Nephron (organoid): ENCODE measurements at regions not wholly inside any gene's neighbourhood (a gene's known extent, or its start where the extent isn't known, plus 50 kb on each side); places are given as distances from the start of the nearest gene placed in this dataset.

Experiments
- H3K27ac Mint-ChIP-seq, 3 experiments: 2 replicates each; pipeline ENCODE4 v1.8.0; 2020; ENCODE audit warnings: mixed read lengths in 3 of 3, mild to moderate bottlenecking in 2 of 3, moderate library complexity in 1 of 3
- H3K27me3 Mint-ChIP-seq: 2 replicates; pipeline ENCODE4 v1.8.0; 2021; ENCODE audit warnings: low read depth, mild to moderate bottlenecking, moderate library complexity, mixed read lengths
- H3K36me3 Mint-ChIP-seq: 2 replicates; pipeline ENCODE4 v1.8.0; 2020; ENCODE audit warnings: low read depth, mixed read lengths
- H3K4me1 Mint-ChIP-seq: 2 replicates; pipeline ENCODE4 v1.8.0; 2020; ENCODE audit warnings: mixed read lengths
- H3K4me3 Mint-ChIP-seq, 3 experiments: 2 replicates each; pipeline ENCODE4 v1.8.0; 2020; ENCODE audit warnings: mild to moderate bottlenecking in 3 of 3, mixed read lengths in 3 of 3, moderate library complexity in 2 of 3
- H3K9me3 Mint-ChIP-seq: 2 replicates; pipeline ENCODE4 v1.8.0; 2020; ENCODE audit warnings: mixed read lengths
- CTCF ChIP-seq, 3 experiments: fragments of 200-600 bp; sonication (generic); IDR thresholded peaks; one replicate each; pipeline ENCODE4 v1.5.0; 2021; ENCODE audit warnings: antibody characterized with exemption in 3 of 3; ENCODE audit not compliant: unreplicated experiment in 3 of 3

- TF ChIP-seq CTCF (IDR thresholded peaks at IDR 0.05; ENCODE audit: unreplicated experiment in 3 of 3): no peak
- Mint-ChIP-seq H3K9me3 (no peaks in the 10 kb centered on the region), H3K4me3 (no peak overlapping the region), H3K27ac (no peak overlapping the region), H3K4me1 (no peaks in the 10 kb centered on the region), H3K27me3 (peaks cover 17% of the 10 kb centered on the region), H3K36me3 (no peaks in the 10 kb centered on the region)
Observed at GRCh38 chr10:123463698-123464097, 202.5 kb upstream of the GPR26 start.

- Mint-ChIP-seq H3K4me1 (no peaks in the 10 kb centered on the region), H3K36me3 (no peaks in the 10 kb centered on the region), H3K27me3 (peaks cover 17% of the 10 kb centered on the region), H3K9me3 (no peaks in the 10 kb centered on the region), H3K4me3 (no peak overlapping the region), H3K27ac (no peak overlapping the region)
- no peak for TF ChIP-seq CTCF (IDR thresholded peaks at IDR 0.05; ENCODE audit: unreplicated experiment in 3 of 3)
Observed at GRCh38 chr10:123464430-123465323, 201.5 kb upstream of the GPR26 start.

DNA sequence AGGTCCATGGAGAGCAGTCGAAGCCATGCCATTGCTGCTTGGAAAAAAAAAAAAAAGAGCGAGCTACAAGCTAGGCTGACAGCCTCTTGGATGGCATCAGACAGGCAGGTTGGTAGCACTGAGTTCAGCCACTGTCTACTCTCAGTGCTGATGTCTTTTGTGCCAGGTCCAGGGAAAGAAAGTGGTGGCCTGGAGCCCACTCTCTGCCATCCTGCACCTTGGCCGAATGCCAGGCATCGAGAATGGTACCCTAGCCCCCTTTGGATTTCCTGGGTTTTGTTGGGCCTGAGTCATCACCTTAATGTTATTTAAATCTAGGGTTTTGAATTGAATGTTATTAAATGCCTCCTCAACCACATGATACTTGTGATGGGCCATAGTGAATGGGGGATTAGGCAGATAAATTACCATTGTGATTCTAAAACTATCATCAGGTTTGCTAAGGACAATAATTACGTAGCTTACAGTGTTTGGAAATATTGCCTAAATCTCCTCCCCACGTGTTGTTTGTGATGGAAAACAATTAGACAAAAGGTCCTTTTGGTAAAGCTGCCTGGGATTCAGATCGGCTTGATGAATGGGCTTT is 195.7 kb upstream of the GPR26 start:
- no peak overlapping the region for H3K27ac Mint-ChIP-seq

DNA sequence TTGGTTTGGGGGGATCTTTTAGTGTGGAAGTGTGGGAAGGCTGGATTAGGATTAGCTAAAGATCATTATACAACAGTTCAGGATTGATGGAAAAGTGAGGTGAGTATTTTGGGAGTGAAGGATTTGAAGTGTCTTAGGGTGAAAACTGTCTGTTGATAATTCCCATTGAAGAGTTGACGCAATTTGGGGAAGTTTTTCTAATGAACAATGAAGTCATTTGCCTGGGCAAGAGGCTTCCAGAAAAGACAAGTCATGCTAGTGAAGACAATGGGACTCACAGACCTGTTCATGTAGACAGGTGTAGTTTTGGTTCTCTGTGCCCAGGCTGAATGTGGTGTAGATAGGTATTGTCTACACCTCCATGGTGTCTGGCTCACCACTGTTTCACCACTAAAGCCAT is 194.3 kb upstream of the GPR26 start:
- Mint-ChIP-seq H3K4me1 (peaks cover 4% of the 10 kb centered on the region), H3K27me3 (peaks cover 50% of the 10 kb centered on the region), H3K27ac (no peak overlapping the region), H3K36me3 (no peaks in the 10 kb centered on the region), H3K9me3 (no peaks in the 10 kb centered on the region), H3K4me3 (no peak overlapping the region)
- TF ChIP-seq CTCF (IDR thresholded peaks at IDR 0.05; ENCODE audit: unreplicated experiment in 3 of 3): no peak

More for the DNA sequence above, 195.7 kb upstream of the GPR26 start:
- no peak for TF ChIP-seq CTCF (IDR thresholded peaks at IDR 0.05; ENCODE audit: unreplicated experiment in 3 of 3)
- Mint-ChIP-seq H3K27me3 (peaks cover 37% of the 10 kb centered on the region), H3K4me3 (no peak overlapping the region), H3K36me3 (no peaks in the 10 kb centered on the region), H3K9me3 (no peaks in the 10 kb centered on the region), H3K4me1 (peaks cover 4% of the 10 kb centered on the region)

- Mint-ChIP-seq H3K27ac (no peak overlapping the region), H3K4me1 (peaks cover 4% of the 10 kb centered on the region), H3K4me3 (no peak overlapping the region), H3K36me3 (no peaks in the 10 kb centered on the region), H3K9me3 (no peaks in the 10 kb centered on the region), H3K27me3 (peaks cover 52% of the 10 kb centered on the region)
- no peak for TF ChIP-seq CTCF (IDR thresholded peaks at IDR 0.05; ENCODE audit: unreplicated experiment in 3 of 3)
Observed at GRCh38 chr10:123472606-123473005, 193.5 kb upstream of the GPR26 start.
